Chondrocyte (in vitro differentiated cells): ENCODE measurements at regions not wholly inside any gene's neighbourhood (a gene's known extent, or its start where the extent isn't known, plus 50 kb on each side); places are given as distances from the start of the nearest gene placed in this dataset.
"Not testable (repeated sequence)": the region's sequence is repeated elsewhere in the genome, so short reads cannot be mapped to it uniquely, and the experiment has no call there.

Experiments used
- DNase-seq: peaks from one replicate; pipeline ENCODE4 v3.0.0; 2021; ENCODE audit warnings: mixed read lengths, low spot score
- H3K27ac Mint-ChIP-seq: one replicate; pipeline ENCODE4 v1.8.0; 2021; ENCODE audit warnings: mild to moderate bottlenecking, moderate library complexity, mixed read lengths; ENCODE audit not compliant: unreplicated experiment
- H3K27me3 Mint-ChIP-seq: 2 replicates; pipeline ENCODE4 v1.8.0; 2021; ENCODE audit warnings: low read depth, mixed read lengths
- H3K36me3 Mint-ChIP-seq: 2 replicates; pipeline ENCODE4 v1.8.0; 2021; ENCODE audit warnings: low read depth, mixed read lengths
- H3K4me1 Mint-ChIP-seq: 2 replicates; pipeline ENCODE4 v1.8.0; 2021; ENCODE audit warnings: low read depth, mild to moderate bottlenecking, mixed read lengths
- H3K4me3 Mint-ChIP-seq: one replicate; pipeline ENCODE4 v1.8.0; 2021; ENCODE audit warnings: mild to moderate bottlenecking, moderate library complexity, mixed read lengths; ENCODE audit not compliant: unreplicated experiment
- H3K9me3 Mint-ChIP-seq: 2 replicates; pipeline ENCODE4 v1.8.0; 2021; ENCODE audit warnings: low read depth, mixed read lengths
- TF ChIP-seq, protein P1 (sequence below): fragments of 200-600 bp; sonication (generic); IDR thresholded peaks from 2 replicates; pipeline ENCODE4 v1.5.0; 2021; ENCODE audit warnings: antibody characterized with exemption, mild to moderate bottlenecking, moderate library complexity

DNA sequence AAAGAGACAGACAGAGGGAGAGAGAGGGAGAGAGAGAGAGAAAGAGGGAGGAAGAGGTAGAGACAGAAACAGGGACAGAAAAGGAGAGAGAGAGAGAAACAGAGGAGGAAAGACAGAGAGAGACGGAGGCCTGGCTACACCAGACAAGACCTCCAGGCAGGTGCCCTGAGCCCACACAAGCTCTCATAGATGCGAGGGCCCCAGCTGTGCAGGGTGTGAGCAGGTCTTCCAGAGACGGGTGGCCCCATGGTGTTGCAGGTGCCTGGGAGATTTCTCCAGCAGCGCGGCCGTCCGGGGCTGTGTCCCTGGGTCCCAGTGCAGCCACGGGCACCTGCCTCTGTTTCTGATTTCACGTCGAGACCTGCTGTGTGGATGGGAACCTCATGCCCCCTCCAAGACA is 253.0 kb downstream of the SHOX start:
- Mint-ChIP-seq H3K36me3 (no peaks in the 10 kb centered on the region), H3K27me3 (peaks cover 15% of the 10 kb centered on the region), H3K27ac (no peak overlapping the region), H3K4me1 (no peaks in the 10 kb centered on the region), H3K9me3 (peaks cover 6% of the 10 kb centered on the region), H3K4me3 (no peak overlapping the region)
- TF ChIP-seq, protein P1, sequence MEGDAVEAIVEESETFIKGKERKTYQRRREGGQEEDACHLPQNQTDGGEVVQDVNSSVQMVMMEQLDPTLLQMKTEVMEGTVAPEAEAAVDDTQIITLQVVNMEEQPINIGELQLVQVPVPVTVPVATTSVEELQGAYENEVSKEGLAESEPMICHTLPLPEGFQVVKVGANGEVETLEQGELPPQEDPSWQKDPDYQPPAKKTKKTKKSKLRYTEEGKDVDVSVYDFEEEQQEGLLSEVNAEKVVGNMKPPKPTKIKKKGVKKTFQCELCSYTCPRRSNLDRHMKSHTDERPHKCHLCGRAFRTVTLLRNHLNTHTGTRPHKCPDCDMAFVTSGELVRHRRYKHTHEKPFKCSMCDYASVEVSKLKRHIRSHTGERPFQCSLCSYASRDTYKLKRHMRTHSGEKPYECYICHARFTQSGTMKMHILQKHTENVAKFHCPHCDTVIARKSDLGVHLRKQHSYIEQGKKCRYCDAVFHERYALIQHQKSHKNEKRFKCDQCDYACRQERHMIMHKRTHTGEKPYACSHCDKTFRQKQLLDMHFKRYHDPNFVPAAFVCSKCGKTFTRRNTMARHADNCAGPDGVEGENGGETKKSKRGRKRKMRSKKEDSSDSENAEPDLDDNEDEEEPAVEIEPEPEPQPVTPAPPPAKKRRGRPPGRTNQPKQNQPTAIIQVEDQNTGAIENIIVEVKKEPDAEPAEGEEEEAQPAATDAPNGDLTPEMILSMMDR: no peak
- DNase-seq: no peak

DNA sequence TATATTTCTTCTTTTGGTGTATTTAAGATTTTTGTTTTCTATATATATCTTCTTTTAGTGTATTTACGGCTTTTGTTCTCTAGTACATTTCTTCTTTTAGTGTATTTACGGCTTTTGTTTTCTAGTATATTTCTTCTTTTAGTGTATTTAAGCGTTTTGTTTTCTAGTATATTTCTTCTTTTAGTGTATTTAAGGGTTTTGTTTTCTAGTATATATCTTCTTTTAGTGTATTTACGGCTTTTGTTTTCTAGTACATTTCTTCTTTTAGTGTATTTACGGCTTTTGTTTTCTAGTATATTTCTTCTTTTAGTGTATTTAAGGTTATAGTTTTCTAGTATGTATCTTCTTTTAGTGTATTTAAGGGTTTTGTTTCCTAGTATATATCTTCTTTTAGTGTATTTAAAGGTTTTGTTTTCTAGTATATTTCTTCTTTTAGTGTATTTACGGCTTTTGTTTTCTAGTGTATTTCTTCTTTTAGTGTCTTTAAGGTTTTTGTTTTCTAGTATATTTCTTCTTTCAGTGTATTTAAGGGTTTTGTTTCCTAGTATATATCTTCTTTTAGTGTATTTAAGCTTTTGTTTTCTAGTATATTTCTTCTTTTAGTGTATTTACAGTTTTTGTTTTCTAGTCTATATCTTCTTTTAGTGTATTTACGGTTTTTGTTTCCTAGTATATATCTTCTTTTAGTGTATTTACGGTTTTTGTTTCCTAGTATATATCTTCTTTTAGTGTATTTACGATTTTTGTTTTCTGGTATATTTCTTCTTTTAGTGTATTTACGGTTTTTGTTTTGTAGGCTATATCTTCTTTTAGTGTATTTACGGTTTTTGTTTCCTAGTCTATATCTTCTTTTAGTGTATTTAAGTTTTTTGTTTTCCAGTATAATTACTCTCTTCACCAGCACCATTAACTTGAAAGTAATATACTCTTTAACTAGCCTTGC is 249.4 kb downstream of the SHOX start:
- DNase-seq, H3K4me1 Mint-ChIP-seq, H3K4me3 Mint-ChIP-seq, H3K27ac Mint-ChIP-seq, H3K9me3 Mint-ChIP-seq, H3K36me3 Mint-ChIP-seq: not testable (repeated sequence)
- peaks cover 15% of the 10 kb centered on the region for H3K27me3 Mint-ChIP-seq

DNA sequence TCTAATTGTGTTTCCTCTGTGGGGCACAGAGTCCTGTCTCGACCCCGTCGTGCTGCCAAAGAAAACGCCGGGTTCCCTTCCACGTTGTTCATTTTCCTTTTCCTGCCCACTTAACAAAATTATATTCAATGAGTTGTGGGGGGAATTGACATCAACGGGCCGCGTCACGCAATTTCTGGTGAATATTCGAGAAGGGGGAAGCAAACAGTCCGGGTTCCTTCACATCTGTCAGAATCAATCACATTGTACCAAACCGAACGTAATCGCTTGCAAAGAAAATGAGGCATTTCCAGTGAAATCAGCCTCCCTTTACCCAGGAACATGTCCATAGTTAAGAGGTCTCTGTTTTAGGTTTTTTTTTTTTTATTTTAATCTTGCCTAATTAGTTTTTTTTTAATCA is 243.5 kb downstream of the SHOX start:
- Mint-ChIP-seq H3K4me3 (no peak overlapping the region), H3K9me3 (peaks cover 2% of the 10 kb centered on the region), H3K27me3 (no peaks in the 10 kb centered on the region), H3K27ac (no peak overlapping the region), H3K4me1 (no peaks in the 10 kb centered on the region), H3K36me3 (no peaks in the 10 kb centered on the region)
- TF ChIP-seq, protein P1: no peak
- DNase-seq: no peak

DNA sequence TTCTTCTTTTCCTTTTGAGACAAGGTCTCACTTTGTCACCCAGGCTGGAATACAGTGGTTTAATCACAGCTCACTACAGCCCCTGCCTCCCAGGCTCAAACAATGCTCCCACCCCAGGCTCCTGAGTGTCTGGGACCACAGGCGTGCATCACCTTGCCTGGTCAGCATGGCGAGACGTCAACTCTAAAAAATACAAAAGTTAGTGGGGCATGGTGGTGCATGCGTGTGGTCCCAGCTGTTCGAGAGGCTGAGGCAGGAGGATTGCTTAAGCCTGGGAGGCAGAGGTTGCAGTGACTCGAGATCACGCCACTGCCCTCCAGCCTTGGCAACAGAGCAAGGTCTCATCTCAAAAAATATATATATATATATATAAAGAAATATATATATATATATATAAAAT is 242.4 kb downstream of the SHOX start:
- Mint-ChIP-seq H3K4me3 (no peak overlapping the region), H3K9me3 (peaks cover 2% of the 10 kb centered on the region), H3K27ac (no peak overlapping the region), H3K4me1 (no peaks in the 10 kb centered on the region), H3K36me3 (no peaks in the 10 kb centered on the region), H3K27me3 (peaks cover 3% of the 10 kb centered on the region)
- TF ChIP-seq, protein P1: no peak
- no peak for DNase-seq

DNA sequence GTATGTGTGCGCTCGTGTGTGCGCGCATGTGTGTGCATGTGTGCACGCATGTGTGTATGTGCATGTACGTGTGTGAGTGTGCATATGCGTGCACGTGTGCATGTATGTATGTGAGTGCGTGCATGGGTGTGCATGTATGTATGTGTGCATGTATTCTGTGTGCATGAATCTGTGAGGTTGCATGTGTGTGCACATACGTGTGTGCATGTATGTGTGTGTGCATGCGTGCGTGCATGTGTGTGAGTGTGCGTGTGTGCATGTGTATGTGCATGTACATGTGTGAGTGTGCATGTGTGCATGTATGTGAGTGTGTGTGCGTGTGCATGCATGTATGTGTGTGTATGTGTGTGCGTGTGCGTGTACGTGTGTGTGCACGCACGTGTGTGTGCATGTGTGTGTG is 241.5 kb downstream of the SHOX start:
- Mint-ChIP-seq H3K4me3 (no peak overlapping the region), H3K27me3 (peaks cover 3% of the 10 kb centered on the region), H3K9me3 (no peaks in the 10 kb centered on the region), H3K36me3 (no peaks in the 10 kb centered on the region), H3K27ac (no peak overlapping the region), H3K4me1 (no peaks in the 10 kb centered on the region)
- TF ChIP-seq, protein P1: no peak
- DNase-seq: no peak

DNA sequence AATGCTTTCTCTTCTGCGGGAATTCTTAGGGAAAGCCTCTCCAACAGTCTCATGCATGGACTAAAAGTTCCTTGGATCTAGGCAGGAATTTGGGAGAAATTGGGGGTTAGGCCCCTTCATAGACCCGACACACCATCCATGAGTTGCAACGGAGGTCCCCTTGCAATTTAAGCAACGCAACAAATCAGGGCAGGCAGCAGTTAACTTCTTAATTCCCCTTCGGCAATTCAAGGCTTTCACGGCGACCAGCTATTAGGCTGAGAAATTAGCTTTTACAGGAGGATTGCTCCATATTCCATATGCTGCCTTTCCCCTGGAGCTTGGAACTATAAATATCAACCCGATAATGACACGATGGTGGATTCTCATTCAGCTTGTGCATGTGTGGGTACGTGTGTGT is 241.0 kb downstream of the SHOX start:
- no peak for DNase-seq
- H3K4me1 Mint-ChIP-seq: no peaks in the 10 kb centered on the region
- no peak overlapping the region for H3K4me3 Mint-ChIP-seq
- no peaks in the 10 kb centered on the region for H3K9me3 Mint-ChIP-seq
- H3K36me3 Mint-ChIP-seq: no peaks in the 10 kb centered on the region
- H3K27ac Mint-ChIP-seq: no peak overlapping the region
- TF ChIP-seq, protein P1: no peak
- peaks cover 3% of the 10 kb centered on the region for H3K27me3 Mint-ChIP-seq
